ENCODE measurements at regions not wholly inside any gene's neighbourhood (a gene's known extent, or its start where the extent isn't known, plus 50 kb on each side); places are given as distances from the start of the nearest gene placed in this dataset.
A peak's percentile ranks its signal among the peaks of the same experiment; 100 is the strongest.

GRCh38 chr4:160675550-160675949 is 1488.2 kb downstream of the FSTL5 start:
- ChIA-PET CTCF (ENCODE audit: low intra/inter-chr PET ratio, low total read pairs) (no interaction called here), POLR2A (no interaction called here)
- intact Hi-C loops (cut with micrococcal nuclease; ENCODE audit: unreplicated experiment) (no loop called here), in situ Hi-C loops (cut with HindIII; ENCODE audit: extremely low pct_ligation_motif_present, low pct_unique_long_range_greater_than_20kb) (no loop called here)
- no peak overlapping the region for H3K9ac ChIP-seq (ENCODE audit: insufficient read depth, low read depth, low read length)
- H3K4me2 ChIP-seq (ENCODE audit: low read depth, low read length) = no peak overlapping the region
- no peaks in the 10 kb centered on the region for H3K4me1 ChIP-seq (ENCODE audit: insufficient read depth, low read length)
- H3K4me3 ChIP-seq (replicated peaks in 1 of 3; ENCODE audit: insufficient read depth in 1 of 3, low read depth in 2 of 3, low read length in 3 of 3) = no peak overlapping the region
- DNase-seq (ENCODE audit: low spot score) (no peak), ATAC-seq (no peak), FAIRE-seq (no peak)
- 13% methylated on average over 2 of the region's 2 CpGs for WGBS (ENCODE audit: low lambda C conversion rate)
- no peaks in the 10 kb centered on the region for H4K20me1 ChIP-seq (ENCODE audit: insufficient read depth, low read length)
- H3K27me3 ChIP-seq (ENCODE audit: control insufficient read depth in 1 of 2, insufficient read depth in 2 of 2, low read length in 2 of 2) = no peaks in the 10 kb centered on the region
- no peaks in the 10 kb centered on the region for H3K9me3 ChIP-seq (ENCODE audit: low read length)
- TF ChIP-seq ZNF7 (CRISPR knock-in tag; IDR thresholded peaks at IDR 0.05) (no peak), TEAD2 (CRISPR knock-in tag; IDR thresholded peaks at IDR 0.05) (no peak), GRHL1 (CRISPR knock-in tag; conservative IDR thresholded peaks at IDR 0.05) (no peak), CEBPB (IDR thresholded peaks at IDR 0.05; ENCODE audit: borderline replicate concordance, low read depth, low read length) (0 out of 2 replicates have a peak, but pooled peaks have one; percentile 21), ZNF598 (CRISPR knock-in tag; IDR thresholded peaks at IDR 0.05; ENCODE audit: borderline replicate concordance) (no peak)
- H3K27ac ChIP-seq (ENCODE audit: extremely low read length, insufficient read depth, low read length) = no peak overlapping the region
- no peak overlapping the region for H2AFZ ChIP-seq (ENCODE audit: low read length)
- no TSS peak for BruUV-seq (replicated peaks)
- no peaks in the 10 kb centered on the region for H3K79me2 ChIP-seq (ENCODE audit: insufficient read depth, low read length)
- H3K36me3 ChIP-seq (replicated peaks in 1 of 2; ENCODE audit: control insufficient read depth in 1 of 2, insufficient read depth in 2 of 2, low read length in 2 of 2) = no peaks in the 10 kb centered on the region

GRCh38 chr4:160685729-160686128 is 1478.1 kb downstream of the FSTL5 start:
- POLR2A ChIA-PET = no interaction called here

More at GRCh38 chr4:160685729-160686128, 1478.1 kb downstream of the FSTL5 start:
- CTCF ChIA-PET (ENCODE audit: low intra/inter-chr PET ratio, low total read pairs) = no interaction called here
- in situ Hi-C loops (cut with HindIII; ENCODE audit: extremely low pct_ligation_motif_present, low pct_unique_long_range_greater_than_20kb) (no loop called here), intact Hi-C loops (cut with micrococcal nuclease; ENCODE audit: unreplicated experiment) (no loop called here)
- DNase-seq (ENCODE audit: low spot score) (no peak), ATAC-seq (no peak), FAIRE-seq (no peak)
- H3K9me3 ChIP-seq (ENCODE audit: low read length) = peaks cover 12% of the 10 kb centered on the region; the same call in 1 of the 2 replicates
- no peak overlapping the region for H3K9ac ChIP-seq (ENCODE audit: insufficient read depth, low read depth, low read length)
- H3K79me2 ChIP-seq (ENCODE audit: insufficient read depth, low read length) = no peaks in the 10 kb centered on the region
- H3K4me2 ChIP-seq (ENCODE audit: low read depth, low read length) = no peak overlapping the region
- no peak overlapping the region for H2AFZ ChIP-seq (ENCODE audit: low read length)
- no peaks in the 10 kb centered on the region for H3K36me3 ChIP-seq (replicated peaks in 1 of 2; ENCODE audit: control insufficient read depth in 1 of 2, insufficient read depth in 2 of 2, low read length in 2 of 2)
- no peaks in the 10 kb centered on the region for H3K27me3 ChIP-seq (ENCODE audit: control insufficient read depth in 1 of 2, insufficient read depth in 2 of 2, low read length in 2 of 2)
- H3K4me3 ChIP-seq (replicated peaks in 1 of 3; ENCODE audit: insufficient read depth in 1 of 3, low read depth in 2 of 3, low read length in 3 of 3) = no peak overlapping the region
- H3K4me1 ChIP-seq (ENCODE audit: insufficient read depth, low read length) = no peaks in the 10 kb centered on the region
- BruUV-seq (replicated peaks) = no TSS peak
- no peak overlapping the region for H3K27ac ChIP-seq (ENCODE audit: extremely low read length, insufficient read depth, low read length)
- no peaks in the 10 kb centered on the region for H4K20me1 ChIP-seq (ENCODE audit: insufficient read depth, low read length)
- TF ChIP-seq MED13 (CRISPR knock-in tag; IDR thresholded peaks at IDR 0.05) = no peak
- no peak for TF ChIP-seq CREB3 (CRISPR knock-in tag; IDR thresholded peaks at IDR 0.05)
- no peak for TF ChIP-seq ZNF326 (CRISPR knock-in tag; IDR thresholded peaks at IDR 0.05; ENCODE audit: borderline replicate concordance)
